HepG2 (cell line): ENCODE measurements at regions not wholly inside any gene's neighbourhood (a gene's known extent, or its start where the extent isn't known, plus 50 kb on each side); places are given as distances from the start of the nearest gene placed in this dataset.

ENCODE experiments used
- ZBTB46 ChIP-seq: sonication (generic); formaldehyde crosslinking; IDR thresholded peaks from 2 replicates; pipeline ENCODE4 v1.4.0; 2020; ENCODE audit warnings: mild to moderate bottlenecking, missing genetic modification reagents, borderline replicate concordance
- ZNF441 ChIP-seq: sonication (generic); formaldehyde crosslinking; IDR thresholded peaks from 2 replicates; pipeline ENCODE4 v1.7.0; 2021; ENCODE audit warnings: missing genetic modification reagents, borderline replicate concordance
- ZSCAN30 ChIP-seq: sonication (generic); formaldehyde crosslinking; IDR thresholded peaks from 2 replicates; pipeline ENCODE4 v1.5.0; 2020; ENCODE audit warnings: mild to moderate bottlenecking, missing genetic modification reagents
- TF ChIP-seq, protein P1 (sequence below): sonication (generic); formaldehyde crosslinking; IDR thresholded peaks from 2 replicates; pipeline ENCODE4 v1.5.0; 2020; ENCODE audit warnings: mild to moderate bottlenecking, low read depth, missing genetic modification reagents, borderline replicate concordance

DNA sequence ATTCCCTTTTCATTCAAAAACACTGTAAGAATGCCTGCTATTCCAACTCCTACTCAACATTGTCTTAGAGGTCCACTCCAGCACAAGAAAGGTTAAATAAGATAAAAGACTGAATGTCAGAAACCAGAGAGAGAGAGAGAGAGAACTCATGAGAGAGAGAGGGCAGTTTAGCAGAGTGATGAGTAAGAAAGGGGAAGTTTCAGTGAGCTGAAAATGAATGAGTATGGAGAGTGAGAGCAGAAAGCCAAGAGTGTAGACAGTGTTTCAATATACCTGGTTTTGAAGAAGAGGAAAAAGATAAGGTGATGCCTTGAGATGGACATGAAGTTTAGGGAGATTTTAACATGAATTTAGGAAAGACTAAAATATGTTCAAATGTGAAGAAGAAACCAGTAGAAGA lies 528.0 kb upstream of the SEMA6A start:
- TF ChIP-seq, protein P1, sequence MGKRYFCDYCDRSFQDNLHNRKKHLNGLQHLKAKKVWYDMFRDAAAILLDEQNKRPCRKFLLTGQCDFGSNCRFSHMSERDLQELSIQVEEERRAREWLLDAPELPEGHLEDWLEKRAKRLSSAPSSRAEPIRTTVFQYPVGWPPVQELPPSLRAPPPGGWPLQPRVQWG (CRISPR knock-in tag): no peak
- TF ChIP-seq ZNF441 (CRISPR knock-in tag) (no peak), ZSCAN30 (CRISPR knock-in tag) (no peak), ZBTB46 (CRISPR knock-in tag) (no peak)
